ENCODE measurements at regions not wholly inside any gene's neighbourhood (a gene's known extent, or its start where the extent isn't known, plus 50 kb on each side); places are given as distances from the start of the nearest gene placed in this dataset.

DNA sequence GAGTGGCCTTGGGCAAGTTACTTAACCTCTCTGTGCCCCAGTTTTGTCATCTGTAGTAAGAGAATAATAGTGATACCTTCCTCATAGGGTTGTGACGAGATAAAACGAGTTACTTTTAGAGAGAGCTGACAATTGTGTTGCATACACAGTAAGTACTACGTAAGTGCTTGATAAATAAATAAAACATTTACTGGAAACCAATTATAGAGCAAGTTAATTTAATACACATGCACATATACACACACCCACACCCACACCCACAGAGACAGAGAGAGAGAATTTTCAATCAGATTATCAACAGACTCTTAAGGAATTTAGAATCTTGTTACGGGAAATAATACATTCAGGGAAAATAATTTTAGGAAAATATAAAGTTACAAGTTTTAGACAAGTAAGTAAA is 1045.8 kb upstream of the TENM4 start:
- no peak for TF ChIP-seq CTCF (IDR thresholded peaks at IDR 0.05; ENCODE audit: insufficient read depth, low read length)
- no peak for TF ChIP-seq GABPA (IDR thresholded peaks at IDR 0.05; ENCODE audit: low read depth)
- TF ChIP-seq, protein P1, sequence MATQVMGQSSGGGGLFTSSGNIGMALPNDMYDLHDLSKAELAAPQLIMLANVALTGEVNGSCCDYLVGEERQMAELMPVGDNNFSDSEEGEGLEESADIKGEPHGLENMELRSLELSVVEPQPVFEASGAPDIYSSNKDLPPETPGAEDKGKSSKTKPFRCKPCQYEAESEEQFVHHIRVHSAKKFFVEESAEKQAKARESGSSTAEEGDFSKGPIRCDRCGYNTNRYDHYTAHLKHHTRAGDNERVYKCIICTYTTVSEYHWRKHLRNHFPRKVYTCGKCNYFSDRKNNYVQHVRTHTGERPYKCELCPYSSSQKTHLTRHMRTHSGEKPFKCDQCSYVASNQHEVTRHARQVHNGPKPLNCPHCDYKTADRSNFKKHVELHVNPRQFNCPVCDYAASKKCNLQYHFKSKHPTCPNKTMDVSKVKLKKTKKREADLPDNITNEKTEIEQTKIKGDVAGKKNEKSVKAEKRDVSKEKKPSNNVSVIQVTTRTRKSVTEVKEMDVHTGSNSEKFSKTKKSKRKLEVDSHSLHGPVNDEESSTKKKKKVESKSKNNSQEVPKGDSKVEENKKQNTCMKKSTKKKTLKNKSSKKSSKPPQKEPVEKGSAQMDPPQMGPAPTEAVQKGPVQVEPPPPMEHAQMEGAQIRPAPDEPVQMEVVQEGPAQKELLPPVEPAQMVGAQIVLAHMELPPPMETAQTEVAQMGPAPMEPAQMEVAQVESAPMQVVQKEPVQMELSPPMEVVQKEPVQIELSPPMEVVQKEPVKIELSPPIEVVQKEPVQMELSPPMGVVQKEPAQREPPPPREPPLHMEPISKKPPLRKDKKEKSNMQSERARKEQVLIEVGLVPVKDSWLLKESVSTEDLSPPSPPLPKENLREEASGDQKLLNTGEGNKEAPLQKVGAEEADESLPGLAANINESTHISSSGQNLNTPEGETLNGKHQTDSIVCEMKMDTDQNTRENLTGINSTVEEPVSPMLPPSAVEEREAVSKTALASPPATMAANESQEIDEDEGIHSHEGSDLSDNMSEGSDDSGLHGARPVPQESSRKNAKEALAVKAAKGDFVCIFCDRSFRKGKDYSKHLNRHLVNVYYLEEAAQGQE (IDR thresholded peaks at IDR 0.05; ENCODE audit: insufficient replicate concordance, low read depth) = no peak
- no peak for TF ChIP-seq SPI1 (IDR thresholded peaks at IDR 0.05; ENCODE audit: borderline replicate concordance, low read depth)

Data from HL-60 (cell line).